ENCODE measurements at regions not wholly inside any gene's neighbourhood (a gene's known extent, or its start where the extent isn't known, plus 50 kb on each side); places are given as distances from the start of the nearest gene placed in this dataset.

- TF ChIP-seq EZH2 (IDR thresholded peaks at IDR 0.05) (no peak), POLR2AphosphoS5 (IDR thresholded peaks at IDR 0.05; ENCODE audit: borderline replicate concordance, low read depth, low read length) (no peak)
These were observed 765.8 kb downstream of the METTL4 start for GRCh38 chr18:1805521-1805920.
